HG03103 (cell line): ENCODE measurements at regions not wholly inside any gene's neighbourhood (a gene's known extent, or its start where the extent isn't known, plus 50 kb on each side); places are given as distances from the start of the nearest gene placed in this dataset.
"Not testable (repeated sequence)": the region's sequence is repeated elsewhere in the genome, so short reads cannot be mapped to it uniquely, and the experiment has no call there.

Experiments used
- ATAC-seq: cut with Tn5 transposase; IDR thresholded peaks from one replicate; pipeline ENCODE4 v1.9.1; 2021; ENCODE audit warnings: low read depth; ENCODE audit not compliant: unreplicated experiment

DNA sequence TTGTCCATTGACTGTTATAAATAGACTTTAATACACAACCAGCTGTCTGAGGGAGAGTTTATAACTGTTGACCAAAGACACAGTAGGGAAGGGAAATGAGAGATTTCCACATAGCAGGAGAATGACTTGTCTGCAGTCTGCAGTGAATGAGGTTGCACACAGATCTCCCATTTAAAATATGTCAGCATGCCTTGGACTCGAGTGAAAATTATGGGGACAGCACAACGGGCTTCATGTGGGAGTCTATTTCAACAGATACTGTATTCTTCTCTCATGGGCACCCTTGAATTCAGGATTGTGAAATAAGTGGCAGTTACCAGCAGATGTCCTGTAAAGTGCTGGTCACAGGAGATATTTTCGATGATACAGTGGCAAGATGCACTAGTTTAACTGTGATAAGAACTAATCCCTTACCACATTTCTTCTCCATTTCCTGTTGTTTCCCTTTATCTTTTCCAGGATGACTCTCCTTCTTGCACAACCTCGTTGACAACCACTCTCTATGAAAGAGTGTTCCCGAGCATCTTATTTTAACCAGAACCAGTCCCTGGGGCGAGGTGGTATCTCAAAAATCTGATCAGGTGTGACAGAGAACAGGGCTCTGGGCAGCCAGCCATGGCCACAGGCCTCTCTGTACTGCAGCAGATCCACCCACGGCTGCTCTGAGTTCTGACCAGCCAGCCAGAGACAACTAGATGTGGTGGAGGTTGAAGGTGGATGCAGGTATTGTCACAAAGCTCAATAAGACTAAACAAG lies 51.5 kb upstream of the MAP3K1 start:
- ATAC-seq = no peak

DNA sequence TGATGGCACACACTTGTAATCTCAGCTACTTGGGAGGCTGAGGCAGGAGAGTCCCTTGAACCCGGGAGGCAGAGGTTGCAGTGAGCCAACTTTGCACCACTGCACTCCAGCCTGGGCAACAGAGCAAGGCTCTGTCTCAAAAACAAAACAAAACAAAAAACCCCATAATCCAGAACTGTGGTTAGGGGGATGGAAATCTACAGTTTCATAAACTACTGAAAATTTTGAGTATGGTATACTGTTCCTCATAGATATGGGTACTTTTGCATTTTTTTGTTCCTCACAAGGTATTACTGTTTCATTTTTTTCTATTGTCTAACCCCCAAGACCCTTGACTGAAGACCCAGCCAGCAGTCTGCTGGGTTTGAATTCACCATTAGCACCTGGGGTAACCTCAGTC lies 52.2 kb upstream of the MAP3K1 start:
- ATAC-seq = no peak

DNA sequence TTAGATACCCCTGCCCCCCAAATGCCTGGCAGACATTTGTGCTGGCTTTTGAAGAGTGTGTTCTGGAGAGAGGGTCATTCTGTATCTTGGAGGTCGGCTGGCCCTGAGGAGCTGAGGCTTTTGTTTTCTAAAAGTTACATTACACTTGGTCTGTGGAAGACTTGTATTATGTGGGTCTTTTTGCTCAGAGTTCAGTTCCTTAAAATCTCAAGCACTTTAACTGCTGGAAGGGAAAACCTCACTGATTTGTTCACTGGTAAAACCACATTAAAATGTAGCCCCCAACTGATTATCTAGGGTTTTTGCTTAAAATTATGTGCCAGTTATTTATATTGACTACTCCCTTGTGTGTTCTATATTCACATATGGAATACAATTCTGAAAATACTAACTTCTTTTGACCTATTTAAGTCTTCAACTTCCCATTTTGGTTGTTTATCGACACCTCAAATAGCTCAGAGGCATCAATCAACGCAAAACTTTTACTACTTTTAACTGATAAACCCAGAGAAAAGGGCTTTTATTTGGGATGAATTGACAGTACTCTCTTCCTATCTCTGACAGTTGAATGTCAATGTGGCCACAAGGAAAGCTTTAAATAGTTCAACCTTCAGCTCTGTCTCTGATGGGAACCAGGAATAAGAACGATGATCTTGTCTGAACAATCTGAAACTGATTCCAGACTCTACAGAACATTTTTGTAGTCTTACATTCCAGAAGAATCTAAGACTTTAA lies 54.0 kb upstream of the MAP3K1 start:
- no peak for ATAC-seq

DNA sequence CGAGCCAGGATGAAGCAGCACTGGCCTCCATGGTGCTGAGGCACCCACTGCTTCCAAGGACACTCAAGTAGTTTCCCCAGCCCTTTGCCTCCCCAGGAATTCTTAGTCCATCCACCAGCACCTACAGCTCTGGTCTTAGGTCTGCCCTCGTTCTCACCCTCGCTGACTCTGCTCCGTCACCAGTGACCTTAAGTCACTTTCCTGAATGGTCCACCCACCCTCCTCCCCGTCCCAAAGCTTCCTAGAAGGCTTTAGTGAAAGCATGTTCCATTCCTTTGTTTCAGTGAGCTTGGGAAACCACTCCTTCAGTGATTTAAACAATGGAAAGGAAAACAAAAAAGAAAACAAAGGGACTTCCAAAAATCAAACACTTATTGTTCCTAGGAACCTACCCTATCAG lies 54.6 kb upstream of the MAP3K1 start:
- no peak for ATAC-seq

DNA sequence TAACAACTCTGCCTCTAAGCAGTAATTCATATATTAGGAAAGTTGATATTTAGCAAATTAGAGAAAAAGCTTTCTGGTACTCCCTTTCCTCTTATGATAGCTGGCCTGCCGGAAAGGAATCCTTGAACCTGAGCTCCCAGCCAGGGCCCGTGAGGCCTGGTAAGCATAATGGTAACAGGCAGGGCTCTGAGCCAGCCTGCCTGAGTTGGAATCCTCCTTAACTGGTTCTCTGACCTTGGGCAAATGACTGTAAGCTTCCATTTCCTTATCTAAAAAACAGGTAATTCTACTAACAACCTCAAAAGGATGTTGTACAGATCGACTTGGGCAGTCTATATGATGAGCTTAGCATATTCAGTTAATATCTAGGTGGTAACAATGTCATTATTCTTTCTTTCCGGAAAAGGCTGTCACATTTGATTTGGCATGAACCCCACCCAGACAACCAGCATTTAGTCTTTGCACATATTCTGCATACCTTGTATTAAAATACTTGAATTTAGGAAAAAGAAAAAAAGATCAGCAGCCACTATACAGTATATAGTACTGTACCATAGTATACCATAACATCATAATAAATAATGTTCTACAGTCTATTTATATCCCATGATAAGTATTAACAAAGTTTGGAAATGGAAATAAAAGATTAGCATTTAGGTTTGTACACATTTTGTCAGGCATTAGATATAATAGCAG lies 55.7 kb upstream of the MAP3K1 start:
- ATAC-seq = no peak

DNA sequence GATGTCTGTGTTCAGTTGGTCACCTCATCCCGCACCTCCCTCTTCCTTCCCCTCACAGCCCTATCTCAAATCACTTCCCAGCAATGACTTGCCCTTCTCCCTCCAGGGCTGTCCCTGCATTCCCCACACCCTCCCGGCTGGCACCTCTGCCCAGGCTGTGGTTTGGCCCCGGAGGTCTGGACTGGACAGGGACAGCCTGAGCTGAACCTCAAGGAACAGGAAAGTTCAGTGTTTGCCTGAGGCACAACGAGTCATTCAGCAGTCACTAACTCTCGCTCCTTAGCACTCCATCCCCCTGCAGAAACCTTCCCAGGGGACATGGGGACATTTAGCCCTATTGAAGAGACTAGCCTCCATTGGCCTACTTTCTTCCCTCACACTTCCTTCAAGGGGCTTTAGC lies 58.3 kb upstream of the MAP3K1 start:
- ATAC-seq = no peak

DNA sequence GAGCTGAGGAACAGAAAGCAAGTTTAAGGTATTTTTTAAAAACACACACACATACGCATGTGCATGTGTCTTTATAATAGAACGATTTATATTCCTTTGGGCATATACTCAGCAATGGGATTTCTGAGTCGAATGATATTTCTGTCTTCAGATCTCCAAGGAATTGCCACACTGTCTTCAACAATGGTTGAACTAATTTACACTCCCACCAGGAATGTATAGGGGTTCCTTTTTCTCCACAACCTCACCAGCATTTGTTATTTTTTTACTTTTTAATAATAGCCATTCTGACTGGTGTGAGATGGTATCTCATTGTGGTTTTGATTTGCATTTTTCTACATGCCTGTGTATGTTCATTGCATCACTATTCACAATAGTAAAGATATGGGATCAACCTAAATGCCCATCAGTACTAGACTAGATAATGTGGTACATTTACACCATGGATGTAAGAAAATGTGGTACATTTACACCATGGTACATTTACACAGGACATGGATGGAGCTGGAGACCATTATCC lies 60.3 kb upstream of the MAP3K1 start:
- no peak for ATAC-seq

DNA sequence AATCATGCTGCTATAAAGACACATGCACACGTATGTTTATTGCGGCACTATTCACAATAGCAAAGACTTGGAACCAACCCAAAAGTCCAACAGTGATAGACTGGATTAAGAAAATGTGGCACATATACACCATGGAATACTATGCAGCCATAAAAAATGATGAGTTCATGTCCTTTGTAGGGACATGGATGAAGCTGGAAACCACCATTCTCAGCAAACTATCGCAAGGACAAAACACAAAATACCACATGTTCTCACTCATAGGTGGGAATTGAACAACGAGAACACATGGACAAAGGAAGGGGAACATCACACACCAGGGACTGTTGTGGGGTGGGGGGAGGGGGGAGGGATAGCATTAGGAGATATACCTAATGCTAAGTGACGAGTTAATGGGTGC lies 61.8 kb upstream of the MAP3K1 start:
- not testable (repeated sequence) for ATAC-seq

DNA sequence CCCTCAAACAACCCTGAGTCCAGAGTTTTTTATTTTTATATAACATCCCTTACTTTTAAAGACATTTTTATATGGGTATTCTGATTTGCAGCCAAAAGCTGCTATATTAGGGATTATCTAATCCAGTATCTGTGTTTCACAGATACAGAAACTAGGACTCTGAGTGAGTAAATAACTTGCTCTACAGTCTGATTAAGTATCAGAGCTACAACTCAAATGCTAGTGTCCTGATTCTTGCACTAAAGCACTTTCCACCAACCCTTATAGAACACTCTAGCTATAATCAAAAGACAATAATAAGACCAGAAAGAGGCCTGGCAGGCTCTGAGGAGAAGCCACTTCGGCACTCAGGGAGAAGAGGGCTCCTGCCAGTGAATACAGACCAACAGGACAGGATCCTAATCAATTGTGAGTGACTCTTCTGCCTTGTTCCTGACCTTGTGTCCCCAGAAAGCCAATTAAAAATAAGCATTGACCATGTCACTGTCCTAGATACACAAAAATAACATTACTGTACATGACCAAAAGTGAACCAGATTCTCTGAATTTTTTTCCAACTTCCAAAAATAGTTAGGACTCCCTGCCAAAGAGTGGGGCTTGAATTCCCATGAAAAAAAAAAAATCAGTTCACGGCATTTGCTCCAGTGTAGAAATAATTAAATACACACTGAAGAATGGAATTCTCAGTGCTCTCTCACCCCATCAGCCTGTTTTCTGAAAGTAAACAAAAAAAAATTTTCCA lies 63.6 kb upstream of the MAP3K1 start:
- ATAC-seq = no peak

DNA sequence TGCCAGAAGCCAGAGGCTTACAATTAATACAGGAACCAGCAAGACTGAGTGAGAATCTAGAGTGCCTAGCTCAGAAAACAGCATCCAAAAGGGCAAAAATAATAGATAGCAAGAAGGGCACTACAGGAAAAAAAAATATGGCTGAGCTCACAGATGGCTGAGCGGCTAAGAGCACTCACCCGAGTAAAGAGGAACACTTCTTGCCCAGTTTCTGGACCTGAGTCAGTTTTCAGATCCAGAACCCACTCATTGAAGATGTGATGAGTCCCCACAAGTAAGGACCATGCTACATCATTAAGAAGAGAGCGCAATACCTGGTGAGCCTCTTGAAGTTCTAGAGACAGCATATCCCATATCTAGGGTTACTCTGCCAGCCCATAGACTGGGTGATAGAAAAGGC lies 65.5 kb upstream of the MAP3K1 start:
- ATAC-seq = no peak

DNA sequence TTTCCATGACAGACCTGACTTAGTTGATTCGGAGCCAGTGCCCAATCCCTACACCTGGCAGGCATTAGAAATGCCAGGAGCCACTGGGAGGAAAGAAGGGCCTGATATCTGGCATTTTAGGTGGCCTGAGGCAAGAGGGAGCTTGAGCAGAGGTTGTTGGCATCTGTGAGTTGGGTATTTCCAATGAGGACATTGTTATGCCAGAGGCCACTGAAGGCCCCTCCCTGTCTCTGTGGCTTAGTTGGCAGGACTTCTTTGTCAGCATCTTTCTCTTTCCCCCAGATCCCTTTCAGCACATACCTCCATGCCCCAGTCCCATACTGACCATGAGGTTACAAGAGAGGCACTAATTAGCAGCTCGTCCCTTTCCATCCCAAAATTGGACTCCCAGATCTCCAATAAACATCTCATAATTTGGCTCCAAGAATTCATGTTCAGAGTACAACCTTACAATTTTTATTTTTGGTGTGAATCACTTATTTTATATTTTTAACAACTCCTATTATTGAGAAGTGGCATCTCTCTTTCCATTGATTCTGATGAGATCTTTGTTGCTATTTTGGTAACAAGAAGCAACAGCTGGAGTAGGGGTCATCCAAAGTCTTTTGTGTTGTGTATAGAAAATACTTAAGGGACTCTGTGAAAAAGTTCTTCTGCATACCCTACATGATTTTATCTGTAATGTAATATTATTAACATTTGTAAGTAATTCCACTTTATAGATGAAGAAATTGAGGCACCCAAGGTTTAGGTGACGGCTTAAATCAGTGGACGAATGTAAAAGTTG lies 68.6 kb upstream of the MAP3K1 start:
- ATAC-seq = no peak

DNA sequence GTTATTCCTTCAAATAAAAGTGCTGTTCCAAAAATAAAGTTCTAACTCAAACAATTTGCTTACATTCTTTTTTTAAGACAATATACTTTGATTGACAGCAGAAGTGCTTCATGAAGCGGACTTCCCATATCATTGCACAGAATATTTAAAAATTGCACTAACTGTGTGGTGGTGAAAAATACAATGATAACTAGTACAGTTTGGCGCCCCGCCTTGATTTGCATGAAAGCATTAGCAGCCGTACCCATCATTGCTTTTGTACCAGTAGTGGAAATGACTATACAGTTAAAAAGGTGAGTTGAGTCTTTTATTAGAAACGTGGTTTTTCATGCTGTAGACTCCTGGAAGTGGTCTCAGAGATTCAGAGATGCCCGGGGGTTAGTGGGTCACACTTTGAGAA lies 69.5 kb upstream of the MAP3K1 start:
- ATAC-seq = no peak

DNA sequence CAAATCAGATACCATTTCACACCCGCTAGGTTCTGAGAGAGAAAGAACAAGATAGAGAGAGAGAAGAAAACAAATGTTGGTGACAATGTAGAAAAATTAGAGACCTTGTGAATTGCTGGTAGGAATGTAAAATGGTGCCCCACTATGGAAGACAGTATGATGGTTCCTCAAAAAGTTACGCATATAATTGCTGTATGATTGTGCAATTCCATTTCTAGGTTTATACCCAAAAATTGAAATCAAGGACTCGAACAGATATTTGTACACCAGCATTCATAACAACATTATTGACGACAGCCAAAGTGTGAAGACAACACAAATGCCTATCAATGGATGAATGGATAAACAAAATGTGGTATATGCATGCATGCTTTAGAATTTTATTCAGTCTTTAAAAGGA lies 74.5 kb upstream of the MAP3K1 start:
- ATAC-seq = no peak

DNA sequence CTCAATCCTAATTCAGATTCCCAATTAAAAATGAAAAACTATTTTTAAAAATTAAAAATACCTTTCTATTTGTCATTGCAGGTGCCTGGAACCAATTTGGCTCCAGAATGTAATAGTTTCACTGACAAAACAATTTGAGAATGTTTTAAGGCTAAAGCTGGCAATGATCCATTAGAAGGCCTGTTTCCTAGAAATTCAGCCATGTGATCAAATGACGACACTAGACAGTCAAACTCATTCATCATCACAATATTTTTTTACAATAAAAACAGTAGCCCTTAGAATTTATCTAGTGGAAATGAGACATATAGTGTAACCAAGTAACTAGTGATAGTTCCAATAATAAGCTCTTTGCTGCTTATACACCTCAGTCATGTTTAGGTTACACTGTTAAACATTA lies 75.4 kb upstream of the MAP3K1 start:
- ATAC-seq = no peak

DNA sequence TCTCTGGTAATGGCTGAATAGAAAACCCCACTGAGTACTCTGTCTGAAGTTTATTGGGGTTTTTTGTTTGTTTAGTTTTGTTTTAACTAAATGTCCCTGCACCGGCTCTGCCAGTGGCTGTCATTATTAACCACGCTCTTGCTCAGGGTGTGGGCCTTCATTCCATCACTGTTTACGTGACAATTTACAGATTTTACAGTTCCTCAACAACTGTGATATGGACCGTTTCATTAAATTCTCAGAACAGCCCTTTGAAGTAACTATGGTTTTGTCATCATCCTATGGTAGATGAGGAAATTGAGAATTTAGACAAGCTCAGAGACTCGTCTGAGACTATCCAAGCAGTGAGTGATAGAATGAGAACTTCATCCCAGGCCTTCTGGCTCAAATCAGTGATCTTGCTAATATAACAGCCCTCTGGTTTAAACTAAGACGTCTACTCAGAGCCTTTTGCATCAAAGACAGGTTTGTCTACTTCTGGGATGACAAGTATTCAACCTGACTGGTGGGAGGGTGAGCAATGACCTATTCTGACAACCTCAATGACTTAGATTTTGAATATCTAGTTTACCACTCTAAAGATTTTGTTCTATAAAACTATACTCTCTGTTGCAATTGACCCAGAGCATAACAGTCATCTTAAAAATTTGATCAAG lies 77.3 kb upstream of the MAP3K1 start:
- no peak for ATAC-seq

DNA sequence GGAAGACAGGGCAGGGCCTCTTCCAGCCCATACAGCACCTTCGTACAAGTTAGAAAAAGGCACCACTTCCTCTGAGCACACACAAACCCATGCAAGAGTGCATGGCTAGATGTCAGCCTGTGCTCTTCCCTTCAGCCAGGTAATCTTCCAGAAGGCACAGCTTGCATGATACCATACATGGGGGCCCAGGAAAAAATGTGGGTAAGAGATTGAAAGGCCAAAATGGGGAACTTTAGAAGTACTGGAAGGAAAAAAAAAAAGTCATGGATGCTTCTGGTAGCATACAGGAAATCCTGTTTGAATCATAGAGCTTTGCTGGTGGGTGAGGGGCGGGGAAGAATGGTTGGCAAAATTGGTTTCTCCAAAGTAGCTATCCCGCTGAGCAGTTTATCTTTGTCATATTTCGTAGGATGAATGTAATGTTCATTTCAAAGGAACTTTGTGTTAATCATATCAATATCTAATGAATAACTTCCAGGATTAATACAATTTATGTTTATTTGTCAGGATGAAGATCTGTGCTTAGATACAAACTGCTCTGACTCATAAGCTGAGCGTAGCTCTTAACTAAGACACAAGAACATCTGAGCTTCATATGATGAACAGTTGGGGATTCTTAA lies 78.2 kb upstream of the MAP3K1 start:
- no peak for ATAC-seq

DNA sequence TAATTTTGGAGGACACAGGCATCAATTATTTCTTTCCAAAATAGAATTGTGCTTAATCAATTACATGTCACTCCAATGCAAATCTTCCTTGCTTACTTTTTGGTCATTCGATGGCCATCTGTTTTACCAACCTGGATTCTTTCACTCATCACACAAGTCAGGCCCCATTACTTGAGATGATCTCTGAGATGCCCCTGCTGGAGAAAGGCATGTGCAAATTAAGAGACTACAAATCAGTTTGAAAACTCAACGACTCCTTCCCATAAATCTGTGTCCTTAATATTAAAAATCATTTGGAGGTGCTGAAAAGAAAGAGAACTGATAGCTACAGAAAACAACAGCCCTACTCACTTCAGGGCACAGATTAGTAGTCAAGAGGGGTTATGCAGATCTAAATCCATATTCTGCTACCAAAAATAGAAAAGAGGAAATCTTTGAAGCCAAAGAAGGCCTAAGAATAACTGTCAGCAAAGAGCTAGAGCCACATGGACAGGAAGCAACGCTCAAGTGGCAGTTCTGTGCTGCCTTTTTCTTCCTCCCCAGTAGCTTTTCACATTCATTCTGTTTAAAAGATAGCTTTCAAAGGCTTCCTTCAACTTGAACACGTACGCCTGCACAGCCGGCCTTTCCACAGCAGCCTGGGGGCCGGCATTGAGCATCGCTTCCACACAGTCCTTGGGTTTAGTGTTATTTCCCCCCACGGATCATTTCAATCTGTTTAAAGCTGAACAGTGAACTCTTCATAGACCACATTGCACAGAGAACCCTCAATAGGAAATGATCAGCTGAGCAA lies 79.3 kb upstream of the MAP3K1 start:
- no peak for ATAC-seq

DNA sequence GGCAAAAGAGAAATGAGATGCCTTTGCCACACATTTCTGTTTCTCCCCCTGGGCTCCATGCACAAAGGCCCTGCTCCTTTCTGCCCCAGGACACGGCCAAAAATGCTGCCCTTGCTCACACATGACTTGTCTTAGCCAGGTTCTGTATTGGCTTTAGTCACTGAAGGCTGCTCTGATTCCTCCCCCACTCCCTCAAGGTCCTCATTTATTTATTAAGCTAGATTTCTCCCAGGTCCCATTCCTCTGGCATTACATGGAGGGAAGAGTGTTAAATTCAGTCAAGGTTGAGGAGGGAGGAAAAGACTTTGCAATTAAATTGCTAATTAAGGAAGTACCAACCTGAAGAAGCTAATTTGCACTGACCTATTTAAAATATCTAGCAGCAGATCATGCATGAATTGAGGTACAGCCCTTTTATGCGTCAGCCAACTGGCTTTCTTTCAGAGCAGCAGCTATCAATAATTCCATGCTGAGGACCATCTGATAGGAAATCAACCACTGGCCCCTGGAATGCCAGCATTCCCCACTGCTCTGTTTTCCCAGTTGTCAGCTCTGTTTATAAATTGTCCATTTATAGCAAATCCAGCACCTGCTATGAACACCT lies 81.2 kb upstream of the MAP3K1 start:
- ATAC-seq = no peak
